ENCODE measurements at regions not wholly inside any gene's neighbourhood (a gene's known extent, or its start where the extent isn't known, plus 50 kb on each side); places are given as distances from the start of the nearest gene placed in this dataset.
"Not testable (repeated sequence)": the region's sequence is repeated elsewhere in the genome, so short reads cannot be mapped to it uniquely, and the experiment has no call there.

- DNase-seq (ENCODE audit: low read depth) = no peak
- TF ChIP-seq CTCF (conservative IDR thresholded peaks at IDR 0.05; ENCODE audit: low read length) = no peak
- no peak overlapping the region for H3K4me3 ChIP-seq (ENCODE audit: low read length)
These were observed 202.8 kb downstream of the MN1 start for GRCh38 chr22:27598792-27599191.

GRCh38 chr22:27601195-27601594 is 200.4 kb downstream of the MN1 start:
- DNase-seq (ENCODE audit: low read depth) = no peak
- H3K4me3 ChIP-seq (ENCODE audit: low read length) = no peak overlapping the region
- TF ChIP-seq CTCF (conservative IDR thresholded peaks at IDR 0.05; ENCODE audit: low read length) = no peak

- TF ChIP-seq CTCF (conservative IDR thresholded peaks at IDR 0.05; ENCODE audit: low read length) = no peak
- no peak for DNase-seq (ENCODE audit: low read depth)
- no peak overlapping the region for H3K4me3 ChIP-seq (ENCODE audit: low read length)
These were observed 199.2 kb downstream of the MN1 start for GRCh38 chr22:27602390-27602789.

GRCh38 chr22:27603111-27603799 is 198.3 kb downstream of the MN1 start:
- TF ChIP-seq CTCF (conservative IDR thresholded peaks at IDR 0.05; ENCODE audit: low read length) = no peak
- no peak overlapping the region for H3K4me3 ChIP-seq (ENCODE audit: low read length)
- DNase-seq (ENCODE audit: low read depth) = no peak

- no peak overlapping the region for H3K4me3 ChIP-seq (ENCODE audit: low read length)
- DNase-seq (ENCODE audit: low read depth) = peak; percentile 15
- no peak for TF ChIP-seq CTCF (conservative IDR thresholded peaks at IDR 0.05; ENCODE audit: low read length)
These were observed 197.8 kb downstream of the MN1 start for GRCh38 chr22:27603800-27604144.

- DNase-seq (ENCODE audit: low read depth) = no peak
- H3K4me3 ChIP-seq (ENCODE audit: low read length) = no peak overlapping the region
- no peak for TF ChIP-seq CTCF (conservative IDR thresholded peaks at IDR 0.05; ENCODE audit: low read length)
These were observed 196.2 kb downstream of the MN1 start for GRCh38 chr22:27605390-27605789.

GRCh38 chr22:27607750-27608149 is 193.8 kb downstream of the MN1 start:
- not testable (repeated sequence) for DNase-seq (ENCODE audit: low read depth)

GRCh38 chr22:27609451-27609888 is 192.1 kb downstream of the MN1 start:
- TF ChIP-seq CTCF (conservative IDR thresholded peaks at IDR 0.05; ENCODE audit: low read length) = no peak

More at GRCh38 chr22:27607750-27608149, 193.8 kb downstream of the MN1 start:
- H3K4me3 ChIP-seq (ENCODE audit: low read length) = not testable (repeated sequence)

GRCh38 chr22:27610164-27610563 is 191.4 kb downstream of the MN1 start:
- DNase-seq (ENCODE audit: low read depth); H3K4me3 ChIP-seq (ENCODE audit: low read length): not testable (repeated sequence)

More at GRCh38 chr22:27609451-27609888, 192.1 kb downstream of the MN1 start:
- DNase-seq (ENCODE audit: low read depth) = no peak
- no peak overlapping the region for H3K4me3 ChIP-seq (ENCODE audit: low read length)

Measured in AG10803 (cell line).